Breast epithelium (tissue), 4 donors: ENCODE measurements at regions not wholly inside any gene's neighbourhood (a gene's known extent, or its start where the extent isn't known, plus 50 kb on each side); places are given as distances from the start of the nearest gene placed in this dataset.
"Not testable (repeated sequence)": the region's sequence is repeated elsewhere in the genome, so short reads cannot be mapped to it uniquely, and the experiment has no call there.

Experiments
- DNase-seq, 2 donors: peaks; one replicate each; pipeline ENCODE4 v3.0.0-alpha.2; 2019; ENCODE audit warnings: low spot score in 2 of 2
- H3K27ac ChIP-seq, 2 donors: fragments of 200-600 bp; sonication (generic) in 1 of 2; one replicate each; pipeline ENCODE4 v1.5.1; 2016 to 2019; ENCODE audit warnings: mild to moderate bottlenecking in 1 of 2
- H3K27me3 ChIP-seq, 2 donors: fragments of 200-600 bp; sonication (generic) in 1 of 2; one replicate each; pipeline versions ENCODE4 v1.5.1 to v1.6.0; 2017 to 2019; ENCODE audit warnings: control low read depth in 1 of 2, mild to moderate bottlenecking in 1 of 2
- H3K36me3 ChIP-seq: fragments of 200-600 bp; one replicate; pipeline ENCODE4 v1.5.1; 2019
- H3K4me1 ChIP-seq, 2 donors: fragments of 200-600 bp; sonication (generic); one replicate each; pipeline ENCODE4 v1.5.1; 2016 to 2019; ENCODE audit warnings: control low read depth in 1 of 2
- H3K4me3 ChIP-seq, 3 donors: fragments of 200-600 bp; sonication (generic); 1 replicate in 2 of 3; 2 replicates in 1 of 3; pipeline ENCODE4 v1.5.1; 2016 to 2019; ENCODE audit warnings: mild to moderate bottlenecking in 3 of 3, moderate library complexity in 2 of 3
- H3K9me3 ChIP-seq, 2 donors: fragments of 200-600 bp; sonication (generic) in 1 of 2; one replicate each; pipeline ENCODE4 v1.5.1; 2016 to 2019; ENCODE audit warnings: control low read depth in 1 of 2
- intact Hi-C: fragments of 100-400 bp; cut with DNase I; formaldehyde crosslinking; loops from one replicate; pipeline ENCODE4 v1.15.1; 2023; ENCODE audit warnings: low total_unique reads

- H3K27ac ChIP-seq, intact Hi-C loops: not testable (repeated sequence)
Measured at GRCh38 chr15:85256009-85256997, 124.1 kb upstream of the AKAP13 start.

GRCh38 chr15:85258062-85258445 lies 122.3 kb upstream of the AKAP13 start:
- intact Hi-C loops, H3K4me1 ChIP-seq, H3K27me3 ChIP-seq, H3K4me3 ChIP-seq, DNase-seq, H3K36me3 ChIP-seq, H3K9me3 ChIP-seq, H3K27ac ChIP-seq: not testable (repeated sequence)

More at GRCh38 chr15:85256009-85256997, 124.1 kb upstream of the AKAP13 start:
- not testable (repeated sequence) for DNase-seq, H3K9me3 ChIP-seq, H3K36me3 ChIP-seq, H3K4me1 ChIP-seq, H3K4me3 ChIP-seq, H3K27me3 ChIP-seq

DNA sequence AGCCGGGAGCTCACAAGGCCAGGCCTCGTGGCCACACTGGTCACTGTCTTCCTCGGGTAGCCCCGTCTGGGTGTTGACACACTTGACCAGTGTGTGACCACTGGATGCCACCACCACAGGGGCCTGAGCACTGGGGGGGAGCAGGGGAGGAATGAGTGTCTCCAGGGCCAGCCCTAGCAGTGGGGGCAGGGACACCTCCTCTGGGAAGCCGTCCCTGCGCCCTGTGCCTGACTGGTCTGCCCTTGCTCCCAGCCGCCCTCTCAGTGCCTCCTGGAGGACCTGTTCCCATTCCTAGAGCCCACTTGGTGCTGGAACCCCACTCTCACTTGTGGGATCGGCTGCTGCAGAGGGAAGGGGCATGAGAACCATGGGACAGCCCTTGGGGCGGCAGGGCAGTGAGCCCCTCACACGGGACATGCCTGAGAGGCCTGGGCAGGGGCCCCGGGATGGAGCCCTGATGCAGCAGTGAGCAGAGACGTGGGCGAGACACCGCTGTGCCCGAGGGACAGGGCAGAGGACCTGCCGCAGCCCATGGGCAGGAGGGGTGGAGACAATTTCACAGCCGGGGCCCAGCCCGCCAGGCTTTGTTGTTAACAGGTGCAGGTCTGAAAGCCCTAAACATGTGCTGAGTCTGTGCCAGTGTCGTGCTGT lies 121.7 kb upstream of the AKAP13 start:
- H3K9me3 ChIP-seq, H3K4me3 ChIP-seq, intact Hi-C loops, H3K4me1 ChIP-seq, H3K27me3 ChIP-seq, H3K27ac ChIP-seq, DNase-seq, H3K36me3 ChIP-seq: not testable (repeated sequence)

- H3K27me3 ChIP-seq, DNase-seq, H3K9me3 ChIP-seq, H3K27ac ChIP-seq, H3K4me3 ChIP-seq, H3K36me3 ChIP-seq, intact Hi-C loops, H3K4me1 ChIP-seq: not testable (repeated sequence)
Measured at GRCh38 chr15:85260526-85260925, 119.9 kb upstream of the AKAP13 start.

DNA sequence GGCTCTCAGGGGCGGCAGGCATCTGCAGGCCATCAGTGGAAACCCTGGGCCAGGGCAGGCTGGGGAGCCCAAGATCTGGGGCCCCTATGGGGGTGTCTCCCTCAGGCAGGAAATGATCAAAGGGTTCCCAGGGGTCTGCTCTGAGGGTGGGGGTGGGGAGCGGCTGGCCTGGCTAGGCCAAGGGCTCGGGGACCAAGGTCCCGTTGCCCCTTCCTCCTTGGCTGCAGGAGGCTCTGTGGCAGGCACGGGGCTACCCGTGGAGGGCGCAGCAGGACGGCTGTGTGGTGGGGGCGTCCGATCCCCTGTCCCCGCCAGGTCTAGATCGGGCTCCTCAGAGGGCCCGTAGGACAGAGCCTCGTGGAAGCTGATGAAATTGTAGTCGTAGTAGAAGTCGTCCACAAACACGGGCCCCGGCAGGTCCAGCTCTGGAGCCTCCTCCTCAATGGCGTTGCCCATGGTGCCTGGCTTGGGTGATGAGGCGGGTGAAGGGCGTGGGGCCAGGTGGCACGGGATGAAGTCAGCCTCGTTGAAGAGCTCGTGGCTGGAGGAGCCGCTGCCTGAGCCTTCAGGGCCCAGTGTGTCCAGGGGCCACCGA lies 117.8 kb upstream of the AKAP13 start:
- H3K4me3 ChIP-seq, H3K27ac ChIP-seq, intact Hi-C loops, H3K36me3 ChIP-seq, H3K4me1 ChIP-seq, H3K9me3 ChIP-seq, DNase-seq, H3K27me3 ChIP-seq: not testable (repeated sequence)

GRCh38 chr15:85263842-85264440 lies 116.5 kb upstream of the AKAP13 start:
- H3K4me3 ChIP-seq, intact Hi-C loops, DNase-seq, H3K27me3 ChIP-seq, H3K4me1 ChIP-seq, H3K9me3 ChIP-seq, H3K27ac ChIP-seq, H3K36me3 ChIP-seq: not testable (repeated sequence)

- H3K27ac ChIP-seq, H3K36me3 ChIP-seq, H3K27me3 ChIP-seq, intact Hi-C loops, H3K4me3 ChIP-seq, H3K4me1 ChIP-seq, H3K9me3 ChIP-seq, DNase-seq: not testable (repeated sequence)
Measured at GRCh38 chr15:85264614-85265190, 115.7 kb upstream of the AKAP13 start.

DNA sequence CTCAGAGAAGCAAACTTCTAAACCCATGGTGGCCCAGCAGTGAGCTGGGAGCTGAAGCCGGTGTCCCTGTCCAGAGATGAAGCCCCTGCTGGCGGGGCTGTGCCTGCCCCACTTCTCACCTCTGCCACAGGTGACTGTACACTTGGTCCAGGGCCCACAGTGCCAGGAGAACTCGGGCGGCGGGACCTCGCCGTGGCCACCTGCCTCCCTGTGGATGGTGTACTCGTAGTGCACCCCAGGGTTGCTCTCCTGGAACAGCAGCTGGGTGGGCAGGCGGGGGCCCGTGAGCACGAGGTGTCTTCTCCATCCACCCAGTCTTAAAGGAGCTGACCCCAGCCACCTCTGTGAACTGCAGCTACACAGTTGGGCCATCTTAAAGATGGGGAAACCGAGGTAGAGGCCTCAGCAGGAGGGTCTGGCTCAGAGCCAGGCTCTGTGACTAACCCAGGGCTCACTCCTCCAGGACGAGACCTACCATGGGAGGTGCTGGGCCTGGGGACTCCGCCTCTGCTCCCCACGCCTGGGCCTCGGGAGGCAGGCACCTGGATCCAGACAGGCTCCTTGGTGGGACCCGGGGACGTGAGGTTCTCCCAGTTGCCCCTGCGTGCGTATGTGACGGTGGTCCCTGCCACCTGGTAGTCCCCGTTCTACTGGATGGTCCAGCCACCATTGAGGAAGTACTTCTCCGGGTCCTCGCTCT lies 113.1 kb upstream of the AKAP13 start:
- H3K27me3 ChIP-seq, H3K4me3 ChIP-seq, DNase-seq, H3K9me3 ChIP-seq, H3K4me1 ChIP-seq, H3K27ac ChIP-seq, H3K36me3 ChIP-seq, intact Hi-C loops: not testable (repeated sequence)
